Liver (tissue), 8 donors: ENCODE measurements at regions not wholly inside any gene's neighbourhood (a gene's known extent, or its start where the extent isn't known, plus 50 kb on each side); places are given as distances from the start of the nearest gene placed in this dataset.

Experiments used
- DNase-seq: peaks from one replicate; pipeline ENCODE4 v3.0.0-alpha.2; 2017; ENCODE audit warnings: low spot score
- H3K27ac ChIP-seq, 2 donors: one replicate each; pipeline ENCODE4 v1.7.0; 2013; ENCODE audit warnings: inconsistent platforms in 2 of 2, low read length in 2 of 2, control low read depth in 1 of 2, low read depth in 1 of 2, mild to moderate bottlenecking in 1 of 2
- H3K27me3 ChIP-seq, 4 donors: one replicate each; pipeline versions ENCODE4 v1.6.1 to v1.7.0; 2013; ENCODE audit warnings: low read length in 3 of 4, inconsistent platforms in 1 of 4, mild to moderate bottlenecking in 1 of 4, moderate library complexity in 1 of 4; ENCODE audit not compliant: control insufficient read depth in 4 of 4, insufficient read depth in 4 of 4
- H3K36me3 ChIP-seq, 4 donors: one replicate each; pipeline versions ENCODE4 v1.6.1 to v1.7.0; 2013; ENCODE audit warnings: low read length in 3 of 4, mild to moderate bottlenecking in 3 of 4, low read depth in 1 of 4, moderate library complexity in 1 of 4; ENCODE audit not compliant: control insufficient read depth in 4 of 4, insufficient read depth in 3 of 4
- H3K4me1 ChIP-seq, 4 donors: one replicate each; pipeline versions ENCODE4 v1.6.1 to v1.7.0; 2013; ENCODE audit warnings: low read length in 3 of 4, mild to moderate bottlenecking in 3 of 4, moderate library complexity in 1 of 4; ENCODE audit not compliant: control insufficient read depth in 4 of 4, insufficient read depth in 4 of 4
- H3K4me3 ChIP-seq, 3 donors: one replicate each; pipeline versions ENCODE4 v1.6.1 to v1.7.0; 2013; ENCODE audit warnings: low read length in 3 of 3, control low read depth in 1 of 3, low read depth in 1 of 3, mild to moderate bottlenecking in 1 of 3
- H3K9ac ChIP-seq, 2 donors: one replicate each; pipeline ENCODE4 v1.7.0; 2013; ENCODE audit warnings: low read length in 2 of 2, mild to moderate bottlenecking in 2 of 2, moderate library complexity in 2 of 2, control low read depth in 1 of 2, low read depth in 1 of 2
- H3K9me3 ChIP-seq, 4 donors: one replicate each; pipeline versions ENCODE4 v1.6.1 to v1.7.0; 2013; ENCODE audit warnings: low read length in 3 of 4; ENCODE audit not compliant: control insufficient read depth in 4 of 4
- ATF3 ChIP-seq: IDR thresholded peaks from 2 replicates; pipeline ENCODE4 v1.6.1; 2016; ENCODE audit warnings: antibody characterized with exemption
- EGR1 ChIP-seq, 2 donors: IDR thresholded peaks; 2 replicates each; pipeline ENCODE4 v1.6.1; 2016 to 2018; ENCODE audit warnings: antibody characterized with exemption in 2 of 2, low read depth in 2 of 2
- FOXA1 ChIP-seq: IDR thresholded peaks from 2 replicates; pipeline ENCODE4 v1.6.1; 2016; ENCODE audit warnings: antibody characterized with exemption
- FOXA2 ChIP-seq: IDR thresholded peaks from 2 replicates; pipeline ENCODE4 v1.6.1; 2016; ENCODE audit warnings: antibody characterized with exemption
- GABPA ChIP-seq, 2 donors: IDR thresholded peaks in 1 of 2; conservative IDR thresholded peaks in 1 of 2; 2 replicates each; pipeline ENCODE4 v1.6.1; 2016; ENCODE audit warnings: antibody characterized with exemption in 2 of 2, mild to moderate bottlenecking in 1 of 2, moderate library complexity in 1 of 2
- HNF4A ChIP-seq, 2 donors: conservative IDR thresholded peaks; 2 replicates each; pipeline ENCODE4 v1.6.1; 2016; ENCODE audit warnings: antibody characterized with exemption in 2 of 2, mild to moderate bottlenecking in 2 of 2
- HNF4G ChIP-seq: IDR thresholded peaks from 2 replicates; pipeline ENCODE4 v1.6.1; 2016; ENCODE audit warnings: antibody characterized with exemption
- JUND ChIP-seq, 2 donors: IDR thresholded peaks; 2 replicates each; pipeline ENCODE4 v1.6.1; 2016; ENCODE audit warnings: antibody characterized with exemption in 2 of 2
- MAX ChIP-seq: IDR thresholded peaks from 2 replicates; pipeline ENCODE4 v1.6.1; 2016; ENCODE audit warnings: antibody characterized with exemption
- NR2F2 ChIP-seq: IDR thresholded peaks from 2 replicates; pipeline ENCODE4 v1.6.1; 2016; ENCODE audit warnings: antibody characterized with exemption
- RAD21 ChIP-seq, 2 donors: IDR thresholded peaks; 2 replicates each; pipeline ENCODE4 v1.6.1; 2016; ENCODE audit warnings: antibody characterized with exemption in 2 of 2, mild to moderate bottlenecking in 2 of 2
- REST ChIP-seq: IDR thresholded peaks from 2 replicates; pipeline ENCODE4 v1.6.1; 2016; ENCODE audit warnings: antibody characterized with exemption, mild to moderate bottlenecking
- RXRA ChIP-seq, 2 donors: IDR thresholded peaks; 2 replicates each; pipeline ENCODE4 v1.6.1; 2017 to 2018; ENCODE audit warnings: antibody characterized with exemption in 2 of 2, mild to moderate bottlenecking in 1 of 2
- SP1 ChIP-seq: IDR thresholded peaks from 2 replicates; pipeline ENCODE4 v1.6.1; 2018; ENCODE audit warnings: antibody characterized with exemption, mild to moderate bottlenecking
- TAF1 ChIP-seq: conservative IDR thresholded peaks from 2 replicates; pipeline ENCODE4 v1.6.1; 2016; ENCODE audit warnings: antibody characterized with exemption, mild to moderate bottlenecking
- YY1 ChIP-seq: IDR thresholded peaks from 2 replicates; pipeline ENCODE4 v1.6.1; 2016; ENCODE audit warnings: antibody characterized with exemption, mild to moderate bottlenecking
- ZBTB33 ChIP-seq: IDR thresholded peaks from 2 replicates; pipeline ENCODE4 v1.6.1; 2016; ENCODE audit warnings: antibody characterized with exemption
- WGBS: extraction: QIAGEN DNeasy Blood & Tissue Kit; methylation state at CpG from one replicate; pipeline ENCODE4 v1.1.7; 2013; 5-methylcytosine and 5-hydroxymethylcytosine counted together
- TF ChIP-seq, protein P1 (sequence below): fragments of 150-350 bp; IDR thresholded peaks from 2 replicates; pipeline ENCODE4 v1.5.1; 2017; ENCODE audit warnings: improper control_type of control experiment, low read depth, low read length; ENCODE audit not compliant: missing input control
- donor health status: healthy.
- donor health status: healthy.
- donor health status: healthy.
- donor health status: healthy.
- donor health status: healthy.

GRCh38 chr6:95785785-95786184, 208.4 kb downstream of the MANEA start:
- WGBS = 78% methylated on average over 2 of the region's 2 CpGs
- no peak overlapping the region for H3K4me3 ChIP-seq
- no peak overlapping the region for H3K9ac ChIP-seq
- DNase-seq = no peak
- H3K4me1 ChIP-seq = no peaks in the 10 kb centered on the region
- H3K27ac ChIP-seq = no peak overlapping the region
- no peak for TF ChIP-seq MAX
- no peak for TF ChIP-seq REST
- TF ChIP-seq FOXA2 = no peak
- no peak for TF ChIP-seq JUND (IDR thresholded peaks at IDR 0.05)
- TF ChIP-seq FOXA1 = no peak
- TF ChIP-seq TAF1 = no peak
- no peak for TF ChIP-seq EGR1 (IDR thresholded peaks at IDR 0.05; ENCODE audit: low read depth in 2 of 2)
- TF ChIP-seq, protein P1, sequence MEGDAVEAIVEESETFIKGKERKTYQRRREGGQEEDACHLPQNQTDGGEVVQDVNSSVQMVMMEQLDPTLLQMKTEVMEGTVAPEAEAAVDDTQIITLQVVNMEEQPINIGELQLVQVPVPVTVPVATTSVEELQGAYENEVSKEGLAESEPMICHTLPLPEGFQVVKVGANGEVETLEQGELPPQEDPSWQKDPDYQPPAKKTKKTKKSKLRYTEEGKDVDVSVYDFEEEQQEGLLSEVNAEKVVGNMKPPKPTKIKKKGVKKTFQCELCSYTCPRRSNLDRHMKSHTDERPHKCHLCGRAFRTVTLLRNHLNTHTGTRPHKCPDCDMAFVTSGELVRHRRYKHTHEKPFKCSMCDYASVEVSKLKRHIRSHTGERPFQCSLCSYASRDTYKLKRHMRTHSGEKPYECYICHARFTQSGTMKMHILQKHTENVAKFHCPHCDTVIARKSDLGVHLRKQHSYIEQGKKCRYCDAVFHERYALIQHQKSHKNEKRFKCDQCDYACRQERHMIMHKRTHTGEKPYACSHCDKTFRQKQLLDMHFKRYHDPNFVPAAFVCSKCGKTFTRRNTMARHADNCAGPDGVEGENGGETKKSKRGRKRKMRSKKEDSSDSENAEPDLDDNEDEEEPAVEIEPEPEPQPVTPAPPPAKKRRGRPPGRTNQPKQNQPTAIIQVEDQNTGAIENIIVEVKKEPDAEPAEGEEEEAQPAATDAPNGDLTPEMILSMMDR = no peak
- TF ChIP-seq YY1 = no peak
- TF ChIP-seq NR2F2 = no peak
- no peak for TF ChIP-seq SP1
- no peak for TF ChIP-seq RXRA (IDR thresholded peaks at IDR 0.05)
- TF ChIP-seq HNF4G = no peak
- no peak for TF ChIP-seq GABPA (IDR thresholded peaks at IDR 0.05 in 1 of 2, conservative IDR thresholded peaks at IDR 0.05 in 1 of 2)
- no peak for TF ChIP-seq RAD21 (IDR thresholded peaks at IDR 0.05)
- no peaks in the 10 kb centered on the region for H3K36me3 ChIP-seq
- H3K9me3 ChIP-seq = no peaks in the 10 kb centered on the region
- no peaks in the 10 kb centered on the region for H3K27me3 ChIP-seq

- 91% methylated on average over 3 of the region's 3 CpGs for WGBS
- no peaks in the 10 kb centered on the region for H3K4me1 ChIP-seq
- DNase-seq = no peak
- TF ChIP-seq HNF4G (no peak), ATF3 (no peak), FOXA1 (no peak), TAF1 (no peak), RXRA (IDR thresholded peaks at IDR 0.05) (no peak), JUND (IDR thresholded peaks at IDR 0.05) (no peak), NR2F2 (no peak), MAX (no peak), HNF4A (conservative IDR thresholded peaks at IDR 0.05) (no peak), GABPA (IDR thresholded peaks at IDR 0.05 in 1 of 2, conservative IDR thresholded peaks at IDR 0.05 in 1 of 2) (no peak), EGR1 (IDR thresholded peaks at IDR 0.05; ENCODE audit: low read depth in 2 of 2) (no peak), REST (no peak), FOXA2 (no peak), ZBTB33 (no peak), YY1 (no peak), SP1 (no peak)
- TF ChIP-seq, protein P1 = no peak
Measured at GRCh38 chr6:95786802-95787201, 209.5 kb downstream of the MANEA start.

More at GRCh38 chr6:95786802-95787201, 209.5 kb downstream of the MANEA start:
- Histone ChIP-seq H3K4me3 (no peak overlapping the region), H3K27me3 (no peaks in the 10 kb centered on the region), H3K9me3 (no peaks in the 10 kb centered on the region), H3K9ac (no peak overlapping the region), H3K36me3 (no peaks in the 10 kb centered on the region), H3K27ac (no peak overlapping the region)
